Retinal pigment epithelial cell (primary cell): ENCODE measurements at regions not wholly inside any gene's neighbourhood (a gene's known extent, or its start where the extent isn't known, plus 50 kb on each side); places are given as distances from the start of the nearest gene placed in this dataset.
"Not testable (repeated sequence)": the region's sequence is repeated elsewhere in the genome, so short reads cannot be mapped to it uniquely, and the experiment has no call there.

Experiments used
- DNase-seq: peaks from one replicate; pipeline ENCODE4 v3.0.0-alpha.2; 2010; ENCODE audit warnings: low read depth
- H3K4me3 ChIP-seq: 2 replicates; pipeline ENCODE4 v1.5.1; 2011; ENCODE audit warnings: mild to moderate bottlenecking, low read length, control low read depth, moderate library complexity
- TF ChIP-seq, protein P1 (sequence below): conservative IDR thresholded peaks from 2 replicates; pipeline ENCODE4 v1.5.1; 2011; ENCODE audit warnings: low read depth, low read length, control low read depth, inconsistent platforms

DNA sequence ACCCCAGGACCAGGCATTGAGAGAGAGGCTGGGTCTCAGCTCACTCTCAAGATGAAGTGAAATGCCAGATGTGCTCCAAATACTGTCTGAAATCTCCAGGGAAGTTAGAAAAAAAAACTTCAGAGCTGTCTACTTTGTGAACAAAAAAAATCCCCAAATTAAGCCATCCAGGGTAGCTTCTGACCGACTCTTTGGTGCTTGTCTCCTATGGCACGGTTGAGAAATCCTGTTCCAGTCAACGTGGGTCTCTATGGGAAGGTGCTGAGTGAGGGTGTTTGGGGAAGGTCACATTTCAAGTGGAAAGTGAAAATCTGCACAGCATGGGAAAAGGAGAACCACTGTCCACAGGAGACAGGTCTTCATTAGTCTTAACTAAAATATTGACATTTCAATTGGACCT, 322.5 kb upstream of the CFAP20DC start:
- no peak for DNase-seq
- TF ChIP-seq, protein P1, sequence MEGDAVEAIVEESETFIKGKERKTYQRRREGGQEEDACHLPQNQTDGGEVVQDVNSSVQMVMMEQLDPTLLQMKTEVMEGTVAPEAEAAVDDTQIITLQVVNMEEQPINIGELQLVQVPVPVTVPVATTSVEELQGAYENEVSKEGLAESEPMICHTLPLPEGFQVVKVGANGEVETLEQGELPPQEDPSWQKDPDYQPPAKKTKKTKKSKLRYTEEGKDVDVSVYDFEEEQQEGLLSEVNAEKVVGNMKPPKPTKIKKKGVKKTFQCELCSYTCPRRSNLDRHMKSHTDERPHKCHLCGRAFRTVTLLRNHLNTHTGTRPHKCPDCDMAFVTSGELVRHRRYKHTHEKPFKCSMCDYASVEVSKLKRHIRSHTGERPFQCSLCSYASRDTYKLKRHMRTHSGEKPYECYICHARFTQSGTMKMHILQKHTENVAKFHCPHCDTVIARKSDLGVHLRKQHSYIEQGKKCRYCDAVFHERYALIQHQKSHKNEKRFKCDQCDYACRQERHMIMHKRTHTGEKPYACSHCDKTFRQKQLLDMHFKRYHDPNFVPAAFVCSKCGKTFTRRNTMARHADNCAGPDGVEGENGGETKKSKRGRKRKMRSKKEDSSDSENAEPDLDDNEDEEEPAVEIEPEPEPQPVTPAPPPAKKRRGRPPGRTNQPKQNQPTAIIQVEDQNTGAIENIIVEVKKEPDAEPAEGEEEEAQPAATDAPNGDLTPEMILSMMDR = no peak
- H3K4me3 ChIP-seq = no peak overlapping the region

DNA sequence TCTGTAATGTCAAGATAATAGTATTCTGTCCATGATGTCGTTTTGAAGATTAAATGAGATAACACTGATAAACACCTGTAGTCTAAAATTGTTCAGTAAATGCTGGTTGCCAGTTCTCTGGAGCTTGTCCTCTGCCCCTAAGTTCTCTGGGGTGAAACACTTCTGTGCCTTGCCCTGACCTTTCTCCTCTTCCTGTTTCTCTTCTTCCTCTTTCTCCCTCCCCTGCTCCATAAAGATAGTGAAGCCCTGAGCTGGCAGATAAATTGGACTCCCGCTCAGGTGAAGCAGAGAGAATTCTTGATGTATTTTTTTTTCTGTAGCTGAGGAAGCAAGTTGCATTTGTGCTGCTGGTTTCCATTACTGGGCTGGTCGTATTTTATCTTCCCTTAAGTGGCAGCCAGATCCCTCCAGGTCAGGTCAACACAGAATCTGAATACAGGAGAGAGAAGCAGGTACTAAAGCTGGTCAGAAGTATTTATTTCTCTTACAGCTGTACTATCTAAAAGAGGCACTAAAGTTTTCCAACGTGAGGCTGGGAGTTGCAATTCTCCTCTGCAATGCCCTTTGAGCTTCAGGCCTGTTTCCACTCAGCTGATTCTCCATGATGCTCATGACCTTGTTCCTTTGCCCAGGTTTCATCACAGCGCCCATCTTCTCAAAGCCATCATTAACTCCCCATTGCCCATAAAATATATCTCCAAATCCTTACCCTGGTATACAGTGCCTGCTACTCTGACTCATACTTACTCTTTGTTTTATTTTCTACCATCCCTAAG, 319.3 kb upstream of the CFAP20DC start:
- H3K4me3 ChIP-seq = no peak overlapping the region
- TF ChIP-seq, protein P1 = no peak
- no peak for DNase-seq

DNA sequence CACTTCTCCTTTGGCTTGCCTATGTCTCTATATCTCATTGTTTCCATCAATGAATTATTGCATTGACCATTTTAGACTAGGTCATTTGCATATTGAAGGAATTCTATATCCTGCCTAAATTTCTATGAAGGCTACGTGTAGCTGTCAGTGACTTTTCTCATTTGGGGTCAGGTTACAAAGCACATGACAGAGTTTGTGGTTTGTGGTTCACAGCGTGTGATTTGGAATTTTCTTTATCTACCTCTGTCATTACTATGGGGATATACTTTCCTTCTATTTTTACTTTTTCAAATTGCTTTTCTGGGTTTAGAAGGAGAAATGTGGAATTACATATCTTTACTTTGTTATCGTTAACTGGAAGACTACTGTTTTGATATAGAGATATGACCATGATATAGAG, 317.3 kb upstream of the CFAP20DC start:
- TF ChIP-seq, protein P1 = no peak
- H3K4me3 ChIP-seq = no peak overlapping the region
- peak; percentile 50 for DNase-seq

DNA sequence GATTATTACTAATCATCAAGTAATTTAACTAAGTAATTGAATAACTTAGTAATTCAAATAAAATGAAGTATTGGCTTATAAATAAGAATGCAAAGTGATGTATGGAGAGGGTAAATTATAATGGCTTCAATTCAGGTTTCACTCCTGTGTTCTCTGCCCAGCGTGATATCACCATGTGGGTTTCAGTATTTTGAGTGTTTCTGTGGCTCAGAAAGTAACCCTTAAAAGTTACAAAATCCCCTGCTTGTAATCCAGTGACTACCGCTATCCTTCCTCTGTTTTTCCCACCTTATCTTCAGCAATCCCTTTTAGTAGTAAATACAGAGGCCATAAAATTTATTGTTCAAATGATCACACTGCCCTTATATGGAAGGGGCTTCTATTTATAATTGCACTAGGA, 316.4 kb upstream of the CFAP20DC start:
- TF ChIP-seq, protein P1 = no peak
- H3K4me3 ChIP-seq = no peak overlapping the region

DNA sequence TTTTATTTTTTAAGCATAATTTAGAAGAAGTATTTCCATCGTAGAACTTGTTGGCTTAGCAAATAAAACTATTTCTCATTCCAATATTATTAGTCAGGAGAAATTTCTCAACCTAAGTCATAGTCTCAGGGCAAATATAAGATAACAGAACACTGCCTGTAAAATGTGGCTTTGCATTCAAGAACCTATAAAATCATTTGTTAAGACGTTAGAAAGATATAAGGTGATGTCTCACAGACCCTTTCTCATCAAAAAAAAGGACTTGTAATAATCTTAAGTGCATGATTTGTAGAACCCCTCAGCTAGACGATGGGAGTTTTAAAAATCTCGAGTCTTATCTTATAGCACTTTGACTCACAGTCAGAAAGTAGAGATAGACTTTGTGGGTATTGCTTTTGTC, 314.7 kb upstream of the CFAP20DC start:
- TF ChIP-seq, protein P1 = no peak
- H3K4me3 ChIP-seq = no peak overlapping the region
- DNase-seq = peak; percentile 35

More for the DNA sequence above, 316.4 kb upstream of the CFAP20DC start:
- DNase-seq = no peak

DNA sequence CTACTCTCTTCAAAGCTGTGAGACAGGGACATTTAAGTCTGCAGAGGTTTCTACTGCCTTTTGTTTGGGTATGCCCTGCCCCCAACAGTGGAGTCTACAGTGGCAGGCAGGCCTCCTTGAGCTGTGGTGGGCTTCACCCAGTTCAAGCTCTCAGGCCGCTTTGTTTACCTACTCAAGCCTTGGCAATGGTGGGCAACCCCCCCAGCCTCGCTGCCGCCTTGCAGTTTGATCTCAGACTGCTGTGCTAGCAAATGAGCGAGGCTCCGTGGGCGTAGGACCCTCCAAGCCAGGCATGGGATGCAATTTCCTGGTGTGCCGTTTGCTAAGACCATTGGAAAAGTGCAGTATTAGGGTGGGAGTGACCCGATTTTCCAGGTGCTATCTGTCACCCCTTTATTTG, 310.5 kb upstream of the CFAP20DC start:
- not testable (repeated sequence) for H3K4me3 ChIP-seq, DNase-seq

DNA sequence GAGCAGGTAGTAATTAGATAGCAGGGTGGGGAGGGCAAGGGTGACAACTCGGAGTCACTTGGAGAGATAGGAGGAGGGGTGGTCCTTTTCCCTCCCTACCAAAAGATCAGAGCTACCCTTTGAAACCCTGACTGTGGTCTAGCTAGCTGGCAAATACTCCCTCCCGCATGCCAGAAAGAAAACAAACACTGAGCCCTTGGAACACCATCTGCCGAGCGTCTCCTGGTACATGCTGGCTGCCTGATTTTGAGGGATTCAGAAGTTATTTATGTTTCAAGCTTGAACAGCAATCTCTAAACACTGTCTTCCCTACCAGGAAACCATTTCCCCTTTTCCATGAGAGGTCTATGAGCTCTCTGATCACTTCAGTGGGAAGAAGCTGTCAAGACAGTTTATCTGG, 291.6 kb upstream of the CFAP20DC start:
- no peak for DNase-seq
- TF ChIP-seq, protein P1 = no peak
- H3K4me3 ChIP-seq = no peak overlapping the region
